GM18951 (cell line): ENCODE measurements at regions not wholly inside any gene's neighbourhood (a gene's known extent, or its start where the extent isn't known, plus 50 kb on each side); places are given as distances from the start of the nearest gene placed in this dataset.
"Not testable (repeated sequence)": the region's sequence is repeated elsewhere in the genome, so short reads cannot be mapped to it uniquely, and the experiment has no call there.

Source experiments
- POLR2A ChIP-seq: IDR thresholded peaks from 4 replicates; pipeline ENCODE4 v1.6.1; 2011; ENCODE audit warnings: mild to moderate bottlenecking; ENCODE audit not compliant: insufficient read length, insufficient read depth; ENCODE audit errors: extremely low read depth
- in situ Hi-C: fragments of 300-500 bp; cut with MboI; formaldehyde crosslinking; loops from one replicate; pipeline ENCODE4 v1.12.0; 2022; ENCODE audit warnings: low sequenced_read_pairs, mixed read lengths, inconsistent platforms; ENCODE audit not compliant: unreplicated experiment

DNA sequence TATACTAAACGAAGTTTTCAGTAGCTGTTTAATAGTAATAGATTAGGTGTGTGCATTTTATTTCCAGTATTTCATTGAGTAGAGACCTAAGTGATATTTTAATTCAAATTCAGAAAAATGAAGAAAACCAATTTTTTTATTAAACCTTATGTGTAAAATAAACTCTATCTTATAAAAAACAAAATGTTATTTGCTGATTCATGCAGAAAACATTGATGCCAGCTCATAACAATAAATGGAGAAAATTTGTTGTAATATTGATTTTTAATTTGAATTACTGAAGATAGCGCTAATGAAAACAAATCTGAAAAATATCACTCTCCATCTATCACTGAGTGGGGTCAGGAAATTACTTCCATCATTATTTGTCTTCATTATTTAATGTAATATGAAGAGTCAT is 1177.8 kb upstream of the SEMA6A start:
- in situ Hi-C loops: no loop called here
- TF ChIP-seq POLR2A: no peak

DNA sequence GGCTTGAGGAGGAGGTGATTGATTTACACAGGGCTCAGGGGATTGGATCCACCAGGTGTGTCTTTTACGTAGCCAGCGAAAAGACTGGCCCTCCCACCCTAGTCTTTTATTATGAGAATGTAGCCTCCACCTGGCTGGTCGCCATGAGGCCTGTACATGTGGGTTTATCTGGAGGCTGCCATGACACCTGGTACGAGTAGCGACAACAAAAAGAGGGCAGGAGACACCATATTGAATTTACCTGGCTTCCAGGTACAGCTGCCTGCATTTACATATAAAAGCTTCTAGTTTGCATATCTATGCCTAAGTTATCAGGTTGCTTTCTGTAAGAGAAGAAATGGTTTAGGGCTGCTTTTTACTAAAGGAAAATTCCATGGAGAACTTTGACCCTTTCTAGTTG is 1173.7 kb upstream of the SEMA6A start:
- in situ Hi-C loops: no loop called here
- no peak for TF ChIP-seq POLR2A

DNA sequence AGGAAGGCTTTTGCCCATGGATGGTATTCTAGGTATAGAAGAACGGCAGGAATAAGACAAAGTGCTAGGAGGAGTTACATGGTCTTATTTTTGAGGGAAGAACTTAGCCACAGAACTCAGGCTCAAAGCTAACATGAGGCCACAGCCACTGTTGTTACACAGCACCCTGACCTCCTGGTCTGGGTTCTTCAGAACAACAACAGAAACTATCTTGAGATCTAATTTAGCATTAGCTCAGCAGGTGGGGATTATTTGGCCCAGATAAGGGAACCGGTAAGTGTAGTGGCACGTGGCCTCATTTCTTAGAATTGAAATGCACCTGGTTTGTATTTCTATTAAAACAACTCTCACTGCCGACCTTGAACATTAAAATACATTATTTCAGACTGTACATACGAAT is 1168.7 kb upstream of the SEMA6A start:
- in situ Hi-C loops: no loop called here
- no peak for TF ChIP-seq POLR2A

DNA sequence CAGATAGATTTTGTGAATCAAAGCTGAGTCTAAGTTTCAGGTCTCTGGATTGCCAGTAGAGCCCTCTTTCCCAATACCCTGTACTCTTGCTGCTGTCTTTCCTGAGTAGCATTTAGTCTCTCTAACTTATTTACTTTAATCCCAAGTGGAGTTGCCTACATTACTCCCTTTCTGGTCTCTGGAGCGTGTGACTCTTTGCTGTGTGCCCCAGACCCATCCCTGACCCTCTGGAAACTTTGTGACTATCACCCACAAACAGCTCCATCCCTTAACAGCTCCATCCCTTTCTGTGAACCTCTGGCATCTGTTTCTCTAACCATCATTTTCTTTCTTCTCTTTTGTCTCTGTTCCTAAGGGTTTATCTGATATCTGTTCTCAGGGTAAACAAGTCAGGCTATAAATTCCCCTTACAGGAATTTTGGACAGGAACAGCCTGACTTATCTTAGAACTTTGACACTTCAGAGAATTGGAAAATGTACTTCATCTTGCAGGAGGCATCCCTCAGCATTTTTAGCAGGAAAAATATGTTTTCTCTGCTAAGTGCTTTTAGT is 1167.1 kb upstream of the SEMA6A start:
- in situ Hi-C loops: no loop called here
- no peak for TF ChIP-seq POLR2A

DNA sequence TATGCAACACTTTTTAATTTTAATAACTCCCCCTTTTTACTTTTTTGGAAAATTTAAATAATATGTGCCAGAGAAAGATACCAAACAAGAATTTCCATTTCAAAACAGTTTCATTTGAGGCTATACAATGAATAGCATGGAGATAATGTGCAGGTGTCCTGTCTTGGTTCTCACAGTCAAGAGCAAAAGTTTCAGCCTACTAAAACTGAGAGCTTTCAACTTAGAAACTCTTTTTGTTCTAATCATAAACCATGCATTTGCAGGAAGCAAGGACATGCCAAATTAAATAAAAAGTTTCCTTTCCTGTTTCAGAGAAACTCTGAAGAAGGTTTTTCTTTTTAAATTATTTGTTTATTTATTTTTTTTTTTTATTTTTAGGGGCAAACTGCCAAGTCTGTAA is 1165.6 kb upstream of the SEMA6A start:
- TF ChIP-seq POLR2A: no peak
- in situ Hi-C loops: no loop called here

DNA sequence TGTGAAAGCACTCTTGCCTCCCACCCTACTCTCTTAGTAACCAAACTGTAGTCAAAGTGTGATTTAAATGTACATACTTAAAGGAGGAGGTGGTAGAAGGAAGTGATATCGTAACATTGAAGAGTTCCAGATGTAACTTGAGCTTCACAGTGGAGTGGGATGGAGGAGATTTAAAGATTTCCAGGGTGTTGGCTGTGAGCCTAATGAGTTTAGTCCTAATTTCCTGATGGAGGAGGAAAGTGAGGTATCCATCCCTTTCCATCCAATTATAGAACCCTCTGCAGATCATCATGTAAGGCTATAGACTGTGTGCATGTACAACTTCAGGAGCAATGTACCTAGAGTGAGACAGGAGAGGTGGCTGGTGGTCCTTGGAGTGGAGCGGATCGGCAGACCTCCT is 1163.9 kb upstream of the SEMA6A start:
- TF ChIP-seq POLR2A: no peak
- in situ Hi-C loops: no loop called here

DNA sequence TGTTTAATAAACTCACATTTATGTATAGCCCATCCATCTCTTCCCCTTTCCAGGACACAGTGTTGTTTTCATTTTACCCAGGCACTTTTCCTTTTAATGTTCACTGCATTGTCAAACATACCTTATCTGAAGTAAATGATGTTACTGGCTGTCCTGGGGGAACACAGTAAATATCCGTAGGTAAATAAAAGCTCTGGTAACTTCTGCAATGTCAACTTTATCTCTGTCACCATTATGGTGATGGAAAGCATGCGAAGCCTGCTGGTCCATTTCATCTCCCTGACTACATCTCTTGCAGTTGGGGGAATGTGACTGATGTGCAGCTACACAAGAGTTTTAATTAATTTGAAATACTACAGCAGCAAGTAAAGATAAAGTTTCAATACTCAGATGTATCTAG is 1162.1 kb upstream of the SEMA6A start:
- in situ Hi-C loops: no loop called here
- TF ChIP-seq POLR2A: no peak

DNA sequence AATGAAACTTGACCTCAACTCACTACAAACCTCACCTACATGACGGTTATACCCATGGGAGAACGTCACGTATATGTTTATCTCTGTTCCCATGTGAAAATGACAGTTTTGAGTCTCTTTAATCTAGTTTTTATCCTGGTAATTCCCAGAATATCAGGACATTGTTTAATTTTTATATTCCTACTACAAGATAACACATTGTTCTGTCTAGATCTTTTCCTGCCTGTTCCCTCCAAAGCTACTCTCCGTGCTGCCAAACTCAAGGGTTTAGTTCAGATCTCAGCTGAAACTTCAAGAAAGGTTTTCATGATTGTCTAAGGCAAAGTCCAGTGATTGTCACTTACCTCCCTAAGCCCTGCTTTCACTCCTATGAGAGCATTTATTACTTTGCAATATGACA is 1159.4 kb upstream of the SEMA6A start:
- in situ Hi-C loops: no loop called here
- no peak for TF ChIP-seq POLR2A

DNA sequence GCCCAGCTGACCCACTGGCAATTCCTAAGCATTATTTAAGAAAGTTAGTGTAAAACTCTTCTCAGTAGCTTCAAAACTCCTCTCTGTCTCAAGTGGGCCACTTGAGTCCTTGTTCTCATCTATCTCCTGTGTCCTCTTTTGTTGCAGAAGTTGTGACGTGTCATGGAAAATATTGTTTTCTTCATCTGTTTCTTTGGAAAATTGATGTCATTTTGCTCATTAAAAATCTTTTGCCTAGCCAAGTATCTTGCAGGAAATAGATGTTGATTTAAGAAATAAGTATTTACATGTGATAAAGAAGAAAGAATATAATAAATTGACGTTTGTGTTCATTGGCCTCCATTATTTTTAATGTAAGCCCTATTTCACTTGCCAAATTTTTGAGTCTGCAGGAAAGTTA is 1158.4 kb upstream of the SEMA6A start:
- in situ Hi-C loops: no loop called here
- no peak for TF ChIP-seq POLR2A

DNA sequence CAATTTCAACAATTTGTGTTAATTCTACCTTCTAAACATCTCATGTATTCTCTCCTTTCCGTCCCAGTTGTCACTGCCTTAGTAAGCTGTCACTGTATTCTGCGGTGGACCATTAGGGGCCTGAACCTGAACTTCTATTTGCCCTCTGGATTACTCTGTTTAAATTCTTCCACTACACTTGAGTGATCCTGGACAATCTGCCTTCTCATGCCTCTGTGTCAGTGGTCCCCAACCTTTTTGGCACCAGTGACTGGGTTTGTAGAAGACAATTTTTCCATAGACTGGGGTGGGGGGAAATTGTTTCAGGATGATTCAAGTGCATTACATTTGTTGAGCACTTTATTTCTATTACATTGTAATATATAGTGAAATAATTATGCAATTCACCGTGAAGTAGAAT is 1157.6 kb upstream of the SEMA6A start:
- in situ Hi-C loops: no loop called here
- no peak for TF ChIP-seq POLR2A

DNA sequence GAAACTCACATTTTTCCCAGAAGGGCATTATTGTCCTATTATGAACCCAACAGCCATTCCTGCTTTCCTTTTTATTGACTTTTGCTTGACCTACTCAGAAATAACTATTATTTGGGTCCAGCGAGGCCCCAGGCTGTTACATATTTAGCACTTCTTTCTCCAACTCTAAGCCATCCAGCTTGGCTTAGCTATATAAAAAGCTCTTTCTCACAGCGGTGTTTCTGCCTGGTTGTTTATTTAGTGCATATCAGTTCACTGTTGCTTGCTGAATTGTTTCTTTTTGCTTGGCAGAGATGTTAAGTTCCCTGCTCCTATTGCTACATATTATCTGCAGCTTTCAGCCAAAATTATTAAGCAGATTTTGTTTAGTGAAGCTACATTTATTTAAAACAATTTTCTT is 1156.8 kb upstream of the SEMA6A start:
- no peak for TF ChIP-seq POLR2A
- in situ Hi-C loops: no loop called here

DNA sequence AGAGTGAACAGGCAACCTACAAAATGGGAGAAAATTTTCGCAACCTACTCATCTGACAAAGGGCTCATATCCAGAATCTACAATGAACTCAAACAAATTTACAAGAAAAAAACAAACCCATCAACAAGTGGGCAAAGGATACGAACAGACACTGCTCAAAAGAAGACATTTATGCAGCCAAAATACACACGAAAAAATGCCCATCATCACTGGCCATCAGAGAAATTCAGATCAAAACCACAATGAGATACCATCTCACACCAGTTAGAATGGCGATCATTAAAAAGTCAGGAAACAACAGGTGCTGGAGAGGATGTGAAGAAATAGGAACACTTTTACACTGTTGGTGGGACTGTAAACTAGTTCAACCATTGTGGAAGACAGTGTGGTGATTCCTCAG is 1146.2 kb upstream of the SEMA6A start:
- in situ Hi-C loops: not testable (repeated sequence)

DNA sequence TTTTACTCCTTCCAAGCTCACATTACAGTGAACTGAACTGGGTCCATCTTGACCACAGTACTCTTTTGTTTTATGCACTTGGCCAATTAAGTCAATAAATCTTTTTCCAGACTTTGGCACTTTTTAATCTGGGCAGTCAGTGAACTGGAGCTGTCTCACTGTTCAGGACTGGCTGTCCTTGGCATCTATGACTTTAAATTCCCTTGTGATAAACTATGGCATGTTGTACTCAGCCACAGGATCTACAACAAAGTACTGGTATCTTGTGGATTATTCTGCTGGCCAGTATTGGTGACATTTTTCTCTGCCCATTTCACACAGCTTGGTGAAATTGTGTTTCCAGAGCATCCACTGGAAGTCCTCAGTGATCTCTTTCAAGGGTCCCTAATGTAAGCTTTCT is 1144.8 kb upstream of the SEMA6A start:
- no peak for TF ChIP-seq POLR2A
- in situ Hi-C loops: no loop called here

DNA sequence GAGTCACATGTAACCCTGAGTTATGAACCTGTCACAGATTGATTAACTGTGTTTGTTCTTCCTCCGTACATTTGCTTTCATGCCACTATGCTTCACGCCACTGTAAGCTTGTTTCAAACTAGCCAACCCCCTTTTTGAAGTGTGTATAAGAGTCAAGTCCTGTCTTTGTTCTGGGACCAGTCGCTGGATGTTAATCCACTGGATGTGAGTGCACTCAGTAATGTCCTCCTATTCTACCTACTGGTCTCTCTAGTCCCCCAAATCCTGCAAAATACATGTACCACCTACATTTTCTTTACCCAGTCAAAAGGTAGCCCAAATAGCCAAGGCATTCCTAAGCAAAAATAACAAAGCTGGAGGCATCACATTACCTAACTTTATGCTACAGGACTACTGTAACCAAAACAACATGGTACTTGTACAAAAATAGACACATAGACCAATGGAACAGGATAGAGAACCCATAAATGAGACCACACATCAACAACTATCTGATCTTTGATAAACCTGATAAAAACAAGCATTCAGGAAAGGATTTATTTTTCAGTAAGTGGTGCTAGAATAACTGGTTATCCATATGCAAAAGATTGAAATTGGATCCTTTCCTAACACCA is 1139.1 kb upstream of the SEMA6A start:
- in situ Hi-C loops: no loop called here
- no peak for TF ChIP-seq POLR2A

DNA sequence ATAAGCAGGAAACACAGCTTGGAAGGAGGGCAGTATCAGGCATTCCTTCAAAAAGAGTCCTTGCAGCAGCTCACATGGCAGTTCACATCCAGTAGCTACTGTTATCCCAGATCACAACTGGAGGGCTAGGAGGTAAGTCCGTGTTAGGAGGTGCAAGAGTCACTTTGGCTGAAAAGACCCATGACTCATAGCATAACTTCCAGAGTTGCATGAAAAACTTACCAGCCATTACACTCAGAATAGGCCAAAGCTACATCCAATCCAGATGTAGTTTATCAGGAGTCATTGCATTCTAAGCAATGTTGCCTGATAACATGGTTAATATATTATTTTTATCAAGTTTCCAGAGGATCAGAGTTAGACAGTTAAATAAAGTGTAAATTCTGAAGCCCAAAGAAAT is 1126.4 kb upstream of the SEMA6A start:
- in situ Hi-C loops: no loop called here
- no peak for TF ChIP-seq POLR2A
